Putamen (tissue), 1 donor: ENCODE measurements at regions not wholly inside any gene's neighbourhood (a gene's known extent, or its start where the extent isn't known, plus 50 kb on each side); places are given as distances from the start of the nearest gene placed in this dataset.
"Not testable (repeated sequence)": the region's sequence is repeated elsewhere in the genome, so short reads cannot be mapped to it uniquely, and the experiment has no call there.

Experiments
- DNase-seq: peaks from one replicate; pipeline ENCODE4 v3.0.0-alpha.2; 2016; ENCODE audit warnings: low spot score

- no peak for DNase-seq
Observed at GRCh38 chr12:114123108-114123507, 157.0 kb upstream of the RBM19 start.

- no peak for DNase-seq
Observed at GRCh38 chr12:114122016-114122415, 155.9 kb upstream of the RBM19 start.

- DNase-seq, result no peak
Observed at GRCh38 chr12:114119316-114119715, 153.2 kb upstream of the RBM19 start.

- DNase-seq, result no peak
Observed at GRCh38 chr12:114096461-114096860, 130.3 kb upstream of the RBM19 start.

GRCh38 chr12:114093520-114093919 lies 127.4 kb upstream of the RBM19 start:
- no peak for DNase-seq

- DNase-seq, result no peak
Observed at GRCh38 chr12:114092981-114093380, 126.9 kb upstream of the RBM19 start.

- no peak for DNase-seq
Observed at GRCh38 chr12:114090211-114090610, 124.1 kb upstream of the RBM19 start.

- DNase-seq, result no peak
Observed at GRCh38 chr12:114073076-114073475, 107.0 kb upstream of the RBM19 start.

GRCh38 chr12:114069507-114069906 lies 103.4 kb upstream of the RBM19 start:
- no peak for DNase-seq

- no peak for DNase-seq
Observed at GRCh38 chr12:114064497-114064896, 98.4 kb upstream of the RBM19 start.

GRCh38 chr12:114064034-114064433 lies 97.9 kb upstream of the RBM19 start:
- not testable (repeated sequence) for DNase-seq

- DNase-seq, result no peak
Observed at GRCh38 chr12:114063435-114063834, 97.3 kb upstream of the RBM19 start.

GRCh38 chr12:114056351-114056750 lies 90.2 kb upstream of the RBM19 start:
- not testable (repeated sequence) for DNase-seq

- no peak for DNase-seq
Observed at GRCh38 chr12:114054982-114055381, 88.9 kb upstream of the RBM19 start.

GRCh38 chr12:114046236-114046998 lies 80.3 kb upstream of the RBM19 start:
- DNase-seq, result no peak

GRCh38 chr12:114045349-114045748 lies 79.2 kb upstream of the RBM19 start:
- DNase-seq, result no peak

- DNase-seq, result no peak
Observed at GRCh38 chr12:114041590-114041989, 75.5 kb upstream of the RBM19 start.

GRCh38 chr12:114041136-114041535 lies 75.0 kb upstream of the RBM19 start:
- DNase-seq, result no peak

- DNase-seq, result no peak
Observed at GRCh38 chr12:114038962-114039361, 72.8 kb upstream of the RBM19 start.

- no peak for DNase-seq
Observed at GRCh38 chr12:114032801-114033200, 66.7 kb upstream of the RBM19 start.

- no peak for DNase-seq
Observed at GRCh38 chr12:114030451-114030850, 64.3 kb upstream of the RBM19 start.

- no peak for DNase-seq
Observed at GRCh38 chr12:114026805-114027204, 60.7 kb upstream of the RBM19 start.

GRCh38 chr12:114025935-114026334 lies 59.8 kb upstream of the RBM19 start:
- no peak for DNase-seq

GRCh38 chr12:114022081-114022480 lies 56.0 kb upstream of the RBM19 start:
- not testable (repeated sequence) for DNase-seq
